T-helper 1 cell treated with Interleukin-12 subunit alpha and Interleukin-12 subunit beta and Interleukin-4 antibody, amounts not matched to agents 30 μg/mL and 1 μg/mL, for 36 hours (primary cell): ENCODE measurements at regions not wholly inside any gene's neighbourhood (a gene's known extent, or its start where the extent isn't known, plus 50 kb on each side); places are given as distances from the start of the nearest gene placed in this dataset.

Experiments used
- H3K27ac Mint-ChIP-seq: one replicate; pipeline ENCODE4 v1.8.0; 2021; ENCODE audit warnings: mild to moderate bottlenecking, mixed read lengths
- H3K27me3 Mint-ChIP-seq: one replicate; pipeline ENCODE4 v1.8.0; 2021; ENCODE audit warnings: low read depth, mixed read lengths
- H3K36me3 Mint-ChIP-seq: one replicate; pipeline ENCODE4 v1.8.0; 2021; ENCODE audit warnings: low read depth, mixed read lengths
- H3K4me1 Mint-ChIP-seq: one replicate; pipeline ENCODE4 v1.8.0; 2021; ENCODE audit warnings: low read depth, mixed read lengths
- H3K4me3 Mint-ChIP-seq: one replicate; pipeline ENCODE4 v1.8.0; 2021; ENCODE audit warnings: mild to moderate bottlenecking, moderate library complexity, mixed read lengths
- H3K9me3 Mint-ChIP-seq: one replicate; pipeline ENCODE4 v1.8.0; 2021; ENCODE audit warnings: mixed read lengths

DNA sequence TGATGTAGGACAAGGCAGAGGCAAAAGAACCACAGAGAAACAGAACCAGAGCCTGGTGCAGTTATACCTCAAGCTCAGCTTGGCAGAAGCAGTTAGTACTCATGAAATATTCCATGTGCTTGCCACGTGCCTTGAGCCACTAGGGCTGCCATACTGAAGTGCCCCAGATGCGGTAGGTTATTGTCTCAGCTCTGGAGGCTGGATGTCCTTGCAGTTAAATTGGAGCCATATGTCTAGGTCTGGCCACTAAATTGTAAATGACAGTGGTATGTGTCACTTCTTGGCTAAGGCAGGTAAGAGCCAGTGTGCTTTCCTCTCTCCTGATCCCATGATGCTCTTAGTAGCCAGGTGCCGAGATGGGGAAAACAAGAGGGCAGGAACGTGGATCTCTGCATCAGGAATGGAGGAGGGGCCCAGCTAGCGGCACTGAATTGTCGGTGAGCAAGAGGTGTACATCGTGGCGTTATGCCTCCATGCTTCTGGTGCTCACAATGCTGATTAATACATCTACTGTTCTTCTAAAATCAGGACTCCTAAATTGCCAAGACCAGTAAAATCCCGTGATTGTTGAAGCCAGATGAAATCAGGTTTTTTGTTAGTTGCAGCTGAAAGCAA, 73.5 kb downstream of the PSMG1 start:
- Mint-ChIP-seq H3K27ac (no peak overlapping the region), H3K27me3 (peaks cover 7% of the 10 kb centered on the region), H3K4me1 (no peaks in the 10 kb centered on the region), H3K4me3 (no peak overlapping the region), H3K36me3 (no peaks in the 10 kb centered on the region), H3K9me3 (no peaks in the 10 kb centered on the region)

DNA sequence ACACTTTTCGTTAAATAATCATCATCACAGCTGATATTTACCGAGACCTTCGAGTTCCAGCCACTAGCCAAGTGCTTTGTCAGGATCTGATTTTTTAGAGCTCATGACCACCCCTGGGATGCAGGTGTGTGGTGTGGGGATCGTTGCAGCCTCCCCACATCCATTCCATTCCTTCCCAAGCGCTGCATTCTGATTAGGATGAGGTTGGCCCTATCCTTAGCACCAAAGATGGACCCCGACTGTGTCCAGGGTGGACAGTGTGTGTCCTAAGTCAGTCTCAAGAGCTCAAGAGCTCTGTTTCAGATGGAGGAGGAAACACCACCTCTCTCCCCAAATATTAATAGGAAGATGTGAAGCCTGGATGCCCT, 74.1 kb downstream of the PSMG1 start:
- Mint-ChIP-seq H3K27me3 (peaks cover 7% of the 10 kb centered on the region), H3K4me1 (no peaks in the 10 kb centered on the region), H3K9me3 (no peaks in the 10 kb centered on the region), H3K36me3 (no peaks in the 10 kb centered on the region), H3K4me3 (no peak overlapping the region), H3K27ac (no peak overlapping the region)

DNA sequence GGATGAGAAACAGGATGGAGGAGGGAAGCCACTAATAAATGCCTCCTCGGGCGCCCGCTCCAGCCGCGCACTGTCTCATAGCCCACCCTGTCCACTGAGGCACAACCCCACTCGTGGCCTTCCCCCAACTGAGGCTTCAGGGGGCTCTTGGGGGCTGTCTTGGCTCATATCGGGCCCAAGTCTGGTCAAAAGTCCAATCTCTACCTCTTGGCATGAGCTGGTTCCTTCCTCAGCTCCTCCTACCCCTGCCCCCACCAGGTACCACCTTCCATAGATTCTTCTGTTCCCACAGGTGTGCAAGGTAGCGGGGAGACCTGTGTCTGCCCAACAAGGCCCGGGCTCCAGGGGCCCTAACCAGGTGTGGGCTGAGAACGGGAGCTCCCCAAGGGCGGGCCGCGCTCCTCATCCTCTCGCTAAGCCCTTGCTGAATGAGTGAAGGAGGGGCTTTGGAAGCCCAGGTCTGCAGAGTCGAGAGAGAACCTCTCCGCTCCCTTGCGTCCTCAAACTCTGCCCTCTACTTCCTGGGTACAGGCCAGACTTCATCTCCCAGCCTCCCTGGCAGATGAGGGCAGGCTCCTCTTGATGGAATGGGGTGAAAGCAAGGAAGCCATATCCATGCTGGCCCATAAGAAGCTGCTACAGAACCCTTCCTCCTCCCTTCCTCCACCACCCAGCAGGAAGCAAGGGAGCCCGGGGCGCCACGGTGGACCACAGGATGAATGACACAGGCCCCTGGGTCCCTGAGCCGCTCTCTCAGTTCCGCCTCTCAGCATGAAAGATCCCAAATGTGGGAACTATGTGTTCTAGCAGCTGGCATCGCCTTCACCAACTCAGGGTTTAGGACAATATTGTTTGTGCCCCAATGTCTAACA, 74.7 kb downstream of the PSMG1 start:
- Mint-ChIP-seq H3K9me3 (no peaks in the 10 kb centered on the region), H3K4me1 (no peaks in the 10 kb centered on the region)

GRCh38 chr21:39107739-39108138, 75.5 kb downstream of the PSMG1 start:
- H3K27me3 Mint-ChIP-seq, result peaks cover 13% of the 10 kb centered on the region
- no peak overlapping the region for H3K4me3 Mint-ChIP-seq
- H3K4me1 Mint-ChIP-seq, result no peaks in the 10 kb centered on the region
- no peak overlapping the region for H3K27ac Mint-ChIP-seq
- H3K36me3 Mint-ChIP-seq, result no peaks in the 10 kb centered on the region
- no peaks in the 10 kb centered on the region for H3K9me3 Mint-ChIP-seq

More for the DNA sequence above, 74.7 kb downstream of the PSMG1 start:
- Mint-ChIP-seq H3K36me3 (no peaks in the 10 kb centered on the region), H3K27ac (no peak overlapping the region), H3K27me3 (peaks cover 7% of the 10 kb centered on the region), H3K4me3 (no peak overlapping the region)

GRCh38 chr21:39106881-39107462, 76.3 kb downstream of the PSMG1 start:
- Mint-ChIP-seq H3K4me1 (no peaks in the 10 kb centered on the region), H3K27me3 (peaks cover 13% of the 10 kb centered on the region), H3K36me3 (no peaks in the 10 kb centered on the region), H3K27ac (no peak overlapping the region), H3K4me3 (no peak overlapping the region), H3K9me3 (no peaks in the 10 kb centered on the region)

DNA sequence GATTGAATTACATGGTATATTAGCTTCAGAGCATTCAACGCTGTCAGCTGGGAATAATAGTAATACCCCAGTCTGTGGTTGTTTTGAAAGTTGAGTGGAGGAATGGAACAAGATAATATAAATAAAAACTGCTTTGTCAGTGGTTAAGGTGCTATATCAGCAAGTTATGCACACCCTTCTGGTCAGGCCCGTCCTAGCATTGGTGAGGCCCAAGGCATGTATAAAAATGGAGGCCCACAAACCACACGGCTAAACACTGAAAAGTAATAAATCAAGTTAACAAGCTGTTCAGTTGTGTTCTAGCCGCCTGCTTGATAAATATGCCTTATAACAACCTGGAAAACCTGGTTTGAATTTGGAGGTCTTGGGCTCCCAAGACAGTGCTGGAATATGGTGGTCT, 77.4 kb downstream of the PSMG1 start:
- no peaks in the 10 kb centered on the region for H3K36me3 Mint-ChIP-seq
- H3K27me3 Mint-ChIP-seq, result peaks cover 10% of the 10 kb centered on the region
- H3K4me3 Mint-ChIP-seq, result no peak overlapping the region
- H3K9me3 Mint-ChIP-seq, result no peaks in the 10 kb centered on the region
- no peaks in the 10 kb centered on the region for H3K4me1 Mint-ChIP-seq
- no peak overlapping the region for H3K27ac Mint-ChIP-seq

GRCh38 chr21:39105341-39105765, 77.9 kb downstream of the PSMG1 start:
- no peaks in the 10 kb centered on the region for H3K36me3 Mint-ChIP-seq
- H3K4me1 Mint-ChIP-seq, result no peaks in the 10 kb centered on the region
- H3K4me3 Mint-ChIP-seq, result no peak overlapping the region
- no peak overlapping the region for H3K27ac Mint-ChIP-seq
- H3K9me3 Mint-ChIP-seq, result no peaks in the 10 kb centered on the region
- H3K27me3 Mint-ChIP-seq, result peaks cover 10% of the 10 kb centered on the region

DNA sequence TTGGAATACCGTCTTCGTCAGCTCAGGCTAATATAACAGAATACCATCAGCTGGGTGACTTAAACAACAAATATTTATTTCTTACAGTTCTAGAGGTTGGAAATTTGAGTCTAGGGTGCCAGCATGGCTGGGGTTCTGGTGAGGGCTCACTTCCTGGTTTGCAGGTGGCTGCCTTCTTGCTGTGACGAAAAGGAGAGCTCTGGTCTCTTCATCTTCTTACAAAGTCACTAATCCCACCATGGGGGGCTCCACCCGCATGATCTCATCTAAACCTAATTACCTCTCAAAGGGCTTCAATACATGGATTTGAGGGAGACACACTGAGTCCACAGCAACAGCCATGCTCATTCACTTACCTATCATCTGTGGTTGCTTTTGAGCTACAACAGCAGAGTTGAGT, 78.3 kb downstream of the PSMG1 start:
- Mint-ChIP-seq H3K36me3 (no peaks in the 10 kb centered on the region), H3K4me1 (no peaks in the 10 kb centered on the region), H3K9me3 (no peaks in the 10 kb centered on the region), H3K27me3 (peaks cover 10% of the 10 kb centered on the region), H3K4me3 (no peak overlapping the region), H3K27ac (no peak overlapping the region)

DNA sequence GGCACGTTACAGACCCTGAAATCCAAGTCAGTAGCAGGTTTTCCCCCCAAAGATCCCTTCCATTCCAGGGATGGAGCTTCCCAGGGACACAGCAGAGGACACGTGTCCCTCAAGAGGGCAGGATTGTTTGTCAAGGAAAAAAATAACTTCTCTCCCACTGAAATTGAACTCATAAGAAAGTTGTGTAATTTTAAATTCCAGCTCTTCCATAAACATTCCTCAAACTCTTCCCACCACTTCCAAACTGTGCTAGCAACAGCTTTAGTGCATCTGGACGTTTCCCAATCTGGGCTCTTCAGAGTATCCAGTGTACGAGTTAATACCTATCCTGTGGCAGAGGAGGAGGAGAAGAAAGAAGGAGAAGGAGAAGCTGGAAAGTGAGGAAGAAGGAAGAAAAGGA, 79.6 kb downstream of the PSMG1 start:
- H3K9me3 Mint-ChIP-seq, result no peaks in the 10 kb centered on the region
- no peaks in the 10 kb centered on the region for H3K36me3 Mint-ChIP-seq
- peaks cover 10% of the 10 kb centered on the region for H3K27me3 Mint-ChIP-seq
- H3K4me3 Mint-ChIP-seq, result no peak overlapping the region
- H3K4me1 Mint-ChIP-seq, result no peaks in the 10 kb centered on the region
- no peak overlapping the region for H3K27ac Mint-ChIP-seq

- no peaks in the 10 kb centered on the region for H3K4me1 Mint-ChIP-seq
- H3K27ac Mint-ChIP-seq, result no peak overlapping the region
- no peak overlapping the region for H3K4me3 Mint-ChIP-seq
Observed at GRCh38 chr21:39099859-39100258, 83.4 kb downstream of the PSMG1 start.

GRCh38 chr21:39098696-39099200, 84.5 kb downstream of the PSMG1 start:
- Mint-ChIP-seq H3K36me3 (no peaks in the 10 kb centered on the region), H3K9me3 (no peaks in the 10 kb centered on the region), H3K4me3 (no peak overlapping the region), H3K4me1 (no peaks in the 10 kb centered on the region), H3K27me3 (peaks cover 6% of the 10 kb centered on the region), H3K27ac (no peak overlapping the region)

More at GRCh38 chr21:39099859-39100258, 83.4 kb downstream of the PSMG1 start:
- H3K36me3 Mint-ChIP-seq, result no peaks in the 10 kb centered on the region
- H3K27me3 Mint-ChIP-seq, result peaks cover 6% of the 10 kb centered on the region
- no peaks in the 10 kb centered on the region for H3K9me3 Mint-ChIP-seq

- Mint-ChIP-seq H3K4me1 (no peaks in the 10 kb centered on the region), H3K36me3 (no peaks in the 10 kb centered on the region), H3K4me3 (no peak overlapping the region), H3K27ac (no peak overlapping the region), H3K9me3 (no peaks in the 10 kb centered on the region), H3K27me3 (peaks cover 2% of the 10 kb centered on the region)
Observed at GRCh38 chr21:39097981-39098380, 85.3 kb downstream of the PSMG1 start.

DNA sequence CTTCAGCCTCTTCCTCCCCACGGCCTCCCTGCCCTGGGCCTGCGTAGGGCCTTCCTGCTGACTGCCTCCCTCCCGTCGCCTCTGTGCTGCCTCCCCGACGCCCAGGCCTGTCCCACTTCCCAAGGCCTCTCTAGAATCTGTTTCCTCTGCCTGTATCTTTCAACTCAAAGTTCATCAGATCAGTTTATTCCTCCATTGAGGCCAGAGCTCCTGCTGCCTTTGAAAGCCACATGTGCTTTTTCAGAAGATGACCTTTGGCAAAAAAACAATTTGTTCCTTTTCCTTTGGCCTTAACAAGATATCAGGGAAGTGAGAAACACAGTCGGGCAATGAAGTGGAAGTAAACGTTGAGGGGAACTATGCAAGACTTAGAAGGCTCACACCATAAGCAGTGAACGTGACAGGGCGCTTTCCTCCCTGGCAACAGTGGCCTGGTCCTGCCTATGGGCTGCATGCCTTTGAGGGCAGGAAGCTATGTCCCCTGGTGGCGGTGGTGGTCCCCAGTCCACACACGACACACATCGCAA, 85.9 kb downstream of the PSMG1 start:
- Mint-ChIP-seq H3K4me1 (no peaks in the 10 kb centered on the region), H3K4me3 (no peak overlapping the region), H3K27me3 (no peaks in the 10 kb centered on the region), H3K27ac (no peak overlapping the region), H3K36me3 (no peaks in the 10 kb centered on the region), H3K9me3 (no peaks in the 10 kb centered on the region)

DNA sequence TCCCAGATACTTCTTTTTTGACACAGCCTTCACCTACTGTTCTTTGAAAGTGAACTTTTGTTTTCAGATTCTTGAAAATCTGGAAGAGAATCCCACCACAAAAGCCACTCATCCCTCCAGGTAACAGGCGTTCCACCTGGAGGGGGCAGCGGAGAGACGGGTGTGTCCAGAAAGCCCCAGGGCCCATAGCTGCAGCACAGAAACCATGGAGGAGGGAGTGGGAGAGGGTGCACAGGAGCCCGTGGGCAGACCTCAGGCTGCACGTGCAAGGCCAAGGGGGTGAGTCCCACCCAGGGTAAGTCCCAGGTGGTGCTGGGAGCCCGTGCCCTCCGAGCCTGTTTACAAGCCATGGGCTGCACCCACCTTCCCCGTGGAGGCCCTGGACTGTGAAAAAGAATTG, 86.5 kb downstream of the PSMG1 start:
- H3K4me1 Mint-ChIP-seq, result no peaks in the 10 kb centered on the region
- H3K27me3 Mint-ChIP-seq, result no peaks in the 10 kb centered on the region
- no peak overlapping the region for H3K4me3 Mint-ChIP-seq
- H3K27ac Mint-ChIP-seq, result no peak overlapping the region
- no peaks in the 10 kb centered on the region for H3K9me3 Mint-ChIP-seq
- no peaks in the 10 kb centered on the region for H3K36me3 Mint-ChIP-seq

DNA sequence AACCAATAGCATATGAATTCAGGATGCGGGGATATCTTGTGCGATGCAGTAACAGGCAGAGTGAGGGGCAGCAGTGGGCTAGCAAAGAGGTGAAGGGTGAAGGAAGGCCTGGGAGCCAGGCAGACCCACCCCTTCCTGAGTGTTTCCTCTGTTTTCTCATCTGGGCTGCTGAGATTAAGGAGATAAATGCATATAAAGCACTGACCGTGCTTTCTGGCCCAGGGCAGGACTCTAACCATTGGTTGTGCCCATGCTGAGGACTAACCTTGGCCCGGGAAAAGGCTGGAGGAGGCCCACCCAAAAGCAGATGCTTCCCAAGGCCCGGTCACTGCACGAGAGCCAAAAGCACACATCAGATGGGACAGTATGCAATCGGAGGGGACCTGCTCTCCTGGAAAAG, 87.6 kb downstream of the PSMG1 start:
- Mint-ChIP-seq H3K4me1 (no peaks in the 10 kb centered on the region), H3K36me3 (no peaks in the 10 kb centered on the region), H3K4me3 (no peak overlapping the region), H3K27ac (no peak overlapping the region), H3K27me3 (no peaks in the 10 kb centered on the region), H3K9me3 (no peaks in the 10 kb centered on the region)
